ENCODE measurements at regions not wholly inside any gene's neighbourhood (a gene's known extent, or its start where the extent isn't known, plus 50 kb on each side); places are given as distances from the start of the nearest gene placed in this dataset.

DNA sequence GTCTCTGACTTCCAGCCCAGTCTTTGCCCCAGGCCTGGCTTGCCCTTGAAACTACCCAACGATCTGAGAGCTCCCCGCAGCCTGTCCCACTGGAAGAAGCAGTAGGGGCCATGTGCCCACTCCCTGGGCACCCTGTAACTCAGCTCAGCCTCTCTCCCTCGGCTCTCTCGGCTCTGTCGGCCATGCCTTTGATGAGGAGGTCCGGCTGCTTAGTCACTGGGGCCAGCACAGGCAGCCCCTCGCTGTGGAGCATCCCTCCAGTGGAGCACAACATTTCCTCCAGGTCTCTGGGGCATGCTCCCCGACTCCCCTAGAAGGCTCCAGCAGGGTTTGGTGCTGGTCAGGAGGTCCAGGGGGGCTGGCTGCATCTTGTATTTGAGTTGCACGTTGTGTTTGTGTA lies 83.3 kb upstream of the DISP3 start:
- TF ChIP-seq, protein P1, sequence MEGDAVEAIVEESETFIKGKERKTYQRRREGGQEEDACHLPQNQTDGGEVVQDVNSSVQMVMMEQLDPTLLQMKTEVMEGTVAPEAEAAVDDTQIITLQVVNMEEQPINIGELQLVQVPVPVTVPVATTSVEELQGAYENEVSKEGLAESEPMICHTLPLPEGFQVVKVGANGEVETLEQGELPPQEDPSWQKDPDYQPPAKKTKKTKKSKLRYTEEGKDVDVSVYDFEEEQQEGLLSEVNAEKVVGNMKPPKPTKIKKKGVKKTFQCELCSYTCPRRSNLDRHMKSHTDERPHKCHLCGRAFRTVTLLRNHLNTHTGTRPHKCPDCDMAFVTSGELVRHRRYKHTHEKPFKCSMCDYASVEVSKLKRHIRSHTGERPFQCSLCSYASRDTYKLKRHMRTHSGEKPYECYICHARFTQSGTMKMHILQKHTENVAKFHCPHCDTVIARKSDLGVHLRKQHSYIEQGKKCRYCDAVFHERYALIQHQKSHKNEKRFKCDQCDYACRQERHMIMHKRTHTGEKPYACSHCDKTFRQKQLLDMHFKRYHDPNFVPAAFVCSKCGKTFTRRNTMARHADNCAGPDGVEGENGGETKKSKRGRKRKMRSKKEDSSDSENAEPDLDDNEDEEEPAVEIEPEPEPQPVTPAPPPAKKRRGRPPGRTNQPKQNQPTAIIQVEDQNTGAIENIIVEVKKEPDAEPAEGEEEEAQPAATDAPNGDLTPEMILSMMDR (IDR thresholded peaks at IDR 0.05): no peak
- no peak for TF ChIP-seq POLR2AphosphoS5 (IDR thresholded peaks at IDR 0.05; ENCODE audit: low read depth, low read length)
- no peak for TF ChIP-seq GABPA (IDR thresholded peaks at IDR 0.05; ENCODE audit: low read depth)
